Spleen (tissue), 7 donors: ENCODE measurements at regions not wholly inside any gene's neighbourhood (a gene's known extent, or its start where the extent isn't known, plus 50 kb on each side); places are given as distances from the start of the nearest gene placed in this dataset.

Experiments
- CTCF ChIP-seq, 11 experiments: fragments of 200-600 bp in 7 of 11; fragments of 450-650 bp in 4 of 11; sonication (generic) in 4 of 11; IDR thresholded peaks in 8 of 11; conservative IDR thresholded peaks in 3 of 11; 1 replicate in 7 of 11; 2 replicates in 4 of 11; pipeline versions ENCODE4 v1.4.0 to v1.8.0; 2016 to 2021; ENCODE audit warnings: antibody characterized with exemption in 11 of 11, inconsistent platforms in 4 of 11, mild to moderate bottlenecking in 1 of 11
- POLR2A ChIP-seq, 3 donors: fragments of 450-650 bp; IDR thresholded peaks; one replicate each; pipeline ENCODE4 v1.5.1; 2017; ENCODE audit warnings: antibody characterized with exemption in 3 of 3, mild to moderate bottlenecking in 1 of 3
- donor health status: DM: no; HTN: no; CAD: no; lungs with moderate emphysema.
- donor health status: DM: no; HTN: no; CAD: no.
- donor health status: DM: no; HTN: no; CAD: no.

DNA sequence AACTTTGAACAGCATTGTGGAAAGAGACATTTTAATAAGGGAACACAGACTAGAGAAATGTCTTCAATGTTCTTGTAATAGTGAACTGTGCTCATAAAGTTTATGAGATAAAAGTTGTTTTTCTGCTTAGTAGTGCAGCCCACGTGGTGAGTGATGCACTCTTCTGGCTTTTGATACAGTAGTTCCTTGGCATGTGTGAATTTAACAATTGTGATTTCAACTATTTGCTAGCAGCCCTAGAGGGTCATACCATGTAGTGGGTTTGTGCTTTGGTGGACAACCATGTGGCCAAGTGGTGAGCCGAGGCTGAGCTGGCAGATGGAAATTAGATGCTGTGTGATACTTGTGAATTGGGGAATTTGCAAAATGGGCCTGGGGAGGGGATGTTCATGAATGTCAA lies 116.2 kb upstream of the SLC4A4 start:
- TF ChIP-seq POLR2A (IDR thresholded peaks at IDR 0.05) (no peak), CTCF (IDR thresholded peaks at IDR 0.05 in 8 of 11, conservative IDR thresholded peaks at IDR 0.05 in 3 of 11) (no peak)
